ENCODE measurements at regions not wholly inside any gene's neighbourhood (a gene's known extent, or its start where the extent isn't known, plus 50 kb on each side); places are given as distances from the start of the nearest gene placed in this dataset.

- Histone ChIP-seq H3K9me1 (ENCODE audit: control insufficient read depth, extremely low read depth, insufficient read depth, low read length) (no peaks in the 10 kb centered on the region), H4K20me1 (ENCODE audit: control insufficient read depth, extremely low read depth, insufficient read depth, low read length) (no peaks in the 10 kb centered on the region), H3K4me1 (ENCODE audit: control insufficient read depth, extremely low read depth, insufficient read depth, low read length) (no peaks in the 10 kb centered on the region), H3K4me3 (ENCODE audit: control insufficient read depth in 2 of 3, extremely low read depth in 1 of 3, insufficient read depth in 2 of 3, low read depth in 1 of 3, low read length in 3 of 3) (no peak overlapping the region), H3K9ac (ENCODE audit: control insufficient read depth, extremely low read depth, insufficient read depth, low read length) (no peak overlapping the region), H2AFZ (ENCODE audit: control insufficient read depth, low read length) (no peak overlapping the region), H3K36me3 (ENCODE audit: control insufficient read depth in 2 of 2, extremely low read depth in 1 of 2, insufficient read depth in 2 of 2, low read length in 2 of 2) (no peaks in the 10 kb centered on the region), H3K27ac (ENCODE audit: control insufficient read depth, insufficient read depth, low read length) (no peak overlapping the region), H3K79me2 (ENCODE audit: control insufficient read depth, insufficient read depth, low read length) (no peaks in the 10 kb centered on the region), H3K4me2 (ENCODE audit: control insufficient read depth, extremely low read depth, insufficient read depth, low read depth, low read length) (no peak overlapping the region), H3K9me3 (ENCODE audit: control insufficient read depth, low read depth, low read length) (no peaks in the 10 kb centered on the region), H3K27me3 (ENCODE audit: control insufficient read depth, extremely low read depth, insufficient read depth, low read length) (peaks cover 7% of the 10 kb centered on the region)
- dilution Hi-C loops (cut with MboI; ENCODE audit: extremely low pct_ligation_motif_present, low sequenced_read_pairs) = no loop called here
- TF ChIP-seq CTCF (optimal IDR thresholded peaks at IDR 0.05 in 1 of 3, IDR thresholded peaks at IDR 0.05 in 1 of 3, conservative IDR thresholded peaks at IDR 0.05 in 1 of 3; ENCODE audit: extremely low read depth in 1 of 3, insufficient read depth in 2 of 3, low read length in 3 of 3) (no peak), EZH2 (IDR thresholded peaks at IDR 0.05; ENCODE audit: low read length) (no peak)
- no peak for DNase-seq (ENCODE audit: low read depth, low spot score)
- no peak for FAIRE-seq
Observed at GRCh38 chr6:99810295-99810694, 183.7 kb downstream of the MCHR2 start.

GRCh38 chr6:99810942-99811620, 182.9 kb downstream of the MCHR2 start:
- no peaks in the 10 kb centered on the region for H3K4me1 ChIP-seq (ENCODE audit: control insufficient read depth, extremely low read depth, insufficient read depth, low read length)
- TF ChIP-seq EZH2 (IDR thresholded peaks at IDR 0.05; ENCODE audit: low read length) (no peak), CTCF (optimal IDR thresholded peaks at IDR 0.05 in 1 of 3, IDR thresholded peaks at IDR 0.05 in 1 of 3, conservative IDR thresholded peaks at IDR 0.05 in 1 of 3; ENCODE audit: extremely low read depth in 1 of 3, insufficient read depth in 2 of 3, low read length in 3 of 3) (no peak)
- H3K9me1 ChIP-seq (ENCODE audit: control insufficient read depth, extremely low read depth, insufficient read depth, low read length) = no peaks in the 10 kb centered on the region
- H3K27me3 ChIP-seq (ENCODE audit: control insufficient read depth, extremely low read depth, insufficient read depth, low read length) = peaks cover 7% of the 10 kb centered on the region
- no peak overlapping the region for H3K27ac ChIP-seq (ENCODE audit: control insufficient read depth, insufficient read depth, low read length)
- no peak overlapping the region for H2AFZ ChIP-seq (ENCODE audit: control insufficient read depth, low read length)
- no peaks in the 10 kb centered on the region for H3K79me2 ChIP-seq (ENCODE audit: control insufficient read depth, insufficient read depth, low read length)
- no peak overlapping the region for H3K9ac ChIP-seq (ENCODE audit: control insufficient read depth, extremely low read depth, insufficient read depth, low read length)
- H3K4me2 ChIP-seq (ENCODE audit: control insufficient read depth, extremely low read depth, insufficient read depth, low read depth, low read length) = no peak overlapping the region
- no peak for FAIRE-seq
- H3K4me3 ChIP-seq (ENCODE audit: control insufficient read depth in 2 of 3, extremely low read depth in 1 of 3, insufficient read depth in 2 of 3, low read depth in 1 of 3, low read length in 3 of 3) = no peak overlapping the region
- H3K36me3 ChIP-seq (ENCODE audit: control insufficient read depth in 2 of 2, extremely low read depth in 1 of 2, insufficient read depth in 2 of 2, low read length in 2 of 2) = no peaks in the 10 kb centered on the region
- H3K9me3 ChIP-seq (ENCODE audit: control insufficient read depth, low read depth, low read length) = no peaks in the 10 kb centered on the region
- dilution Hi-C loops (cut with MboI; ENCODE audit: extremely low pct_ligation_motif_present, low sequenced_read_pairs) = no loop called here
- DNase-seq (ENCODE audit: low read depth, low spot score) = no peak
- no peaks in the 10 kb centered on the region for H4K20me1 ChIP-seq (ENCODE audit: control insufficient read depth, extremely low read depth, insufficient read depth, low read length)
